NCI-H2196 treated with DMSO at 0.1 percent for 48 hours (cell line): ENCODE measurements at regions not wholly inside any gene's neighbourhood (a gene's known extent, or its start where the extent isn't known, plus 50 kb on each side); places are given as distances from the start of the nearest gene placed in this dataset.

Experiments used
- DNase-seq: peaks from one replicate; lab custom pipeline; 2025; ENCODE audit not compliant: unreplicated experiment; lab: John Stamatoyannopoulos, UW

GRCh38 chr6:112785408-112785807 is 438.3 kb downstream of the RFPL4B start:
- DNase-seq = no peak

GRCh38 chr6:112786801-112787200 is 439.7 kb downstream of the RFPL4B start:
- no peak for DNase-seq

GRCh38 chr6:112787371-112787770 is 440.2 kb downstream of the RFPL4B start:
- no peak for DNase-seq

GRCh38 chr6:112795316-112795715 is 448.2 kb downstream of the RFPL4B start:
- DNase-seq = no peak

- DNase-seq = no peak
Observed at GRCh38 chr6:112796712-112797111, 449.6 kb downstream of the RFPL4B start.

- no peak for DNase-seq
Observed at GRCh38 chr6:112799889-112800288, 452.8 kb downstream of the RFPL4B start.

- DNase-seq = no peak
Observed at GRCh38 chr6:112800439-112800838, 453.3 kb downstream of the RFPL4B start.

GRCh38 chr6:112800916-112801315 is 453.8 kb downstream of the RFPL4B start:
- DNase-seq = no peak

GRCh38 chr6:112801468-112802080 is 454.4 kb downstream of the RFPL4B start:
- DNase-seq = no peak

GRCh38 chr6:112802144-112802543 is 455.0 kb downstream of the RFPL4B start:
- DNase-seq = no peak

GRCh38 chr6:112804638-112805330 is 457.7 kb downstream of the RFPL4B start:
- no peak for DNase-seq

- DNase-seq = no peak
Observed at GRCh38 chr6:112806163-112806865, 459.2 kb downstream of the RFPL4B start.

- DNase-seq = no peak
Observed at GRCh38 chr6:112821476-112821875, 474.3 kb downstream of the RFPL4B start.

GRCh38 chr6:112822769-112823168 is 475.6 kb downstream of the RFPL4B start:
- no peak for DNase-seq

- no peak for DNase-seq
Observed at GRCh38 chr6:112827793-112828192, 480.7 kb downstream of the RFPL4B start.

GRCh38 chr6:112831022-112831421 is 483.9 kb downstream of the RFPL4B start:
- no peak for DNase-seq

GRCh38 chr6:112833581-112834131 is 486.5 kb downstream of the RFPL4B start:
- DNase-seq = peak; percentile 70

- DNase-seq = no peak
Observed at GRCh38 chr6:112835078-112835477, 487.9 kb downstream of the RFPL4B start.

- no peak for DNase-seq
Observed at GRCh38 chr6:112839525-112839961, 492.4 kb downstream of the RFPL4B start.

- no peak for DNase-seq
Observed at GRCh38 chr6:112841553-112842329, 494.6 kb downstream of the RFPL4B start.

GRCh38 chr6:112842330-112842685 is 495.2 kb downstream of the RFPL4B start:
- DNase-seq = no peak
